GM19025 (cell line): ENCODE measurements at regions not wholly inside any gene's neighbourhood (a gene's known extent, or its start where the extent isn't known, plus 50 kb on each side); places are given as distances from the start of the nearest gene placed in this dataset.

Experiments
- ATAC-seq: cut with Tn5 transposase; IDR thresholded peaks from one replicate; pipeline ENCODE4 v1.9.1; 2021; ENCODE audit warnings: mild to moderate bottlenecking, low read depth, moderate library complexity; ENCODE audit not compliant: unreplicated experiment

- no peak for ATAC-seq
Measured at GRCh38 chr2:150606380-150607060, 119.1 kb upstream of the RND3 start.

GRCh38 chr2:150605664-150606063 lies 118.2 kb upstream of the RND3 start:
- no peak for ATAC-seq

- ATAC-seq, result no peak
Measured at GRCh38 chr2:150601280-150602038, 114.0 kb upstream of the RND3 start.

- no peak for ATAC-seq
Measured at GRCh38 chr2:150599889-150600288, 112.4 kb upstream of the RND3 start.

GRCh38 chr2:150598383-150598782 lies 110.9 kb upstream of the RND3 start:
- no peak for ATAC-seq

- ATAC-seq, result no peak
Measured at GRCh38 chr2:150595803-150596470, 108.5 kb upstream of the RND3 start.

GRCh38 chr2:150594299-150594698 lies 106.8 kb upstream of the RND3 start:
- no peak for ATAC-seq

GRCh38 chr2:150591496-150592285 lies 104.2 kb upstream of the RND3 start:
- ATAC-seq, result no peak

- no peak for ATAC-seq
Measured at GRCh38 chr2:150589681-150590080, 102.2 kb upstream of the RND3 start.

GRCh38 chr2:150588506-150588870 lies 101.0 kb upstream of the RND3 start:
- no peak for ATAC-seq

GRCh38 chr2:150587547-150588505 lies 100.4 kb upstream of the RND3 start:
- no peak for ATAC-seq

GRCh38 chr2:150586858-150587257 lies 99.4 kb upstream of the RND3 start:
- no peak for ATAC-seq

- no peak for ATAC-seq
Measured at GRCh38 chr2:150585221-150585971, 97.9 kb upstream of the RND3 start.

GRCh38 chr2:150584081-150584480 lies 96.6 kb upstream of the RND3 start:
- ATAC-seq, result no peak

- ATAC-seq, result no peak
Measured at GRCh38 chr2:150581717-150582472, 94.4 kb upstream of the RND3 start.

GRCh38 chr2:150578481-150578880 lies 91.0 kb upstream of the RND3 start:
- no peak for ATAC-seq

- no peak for ATAC-seq
Measured at GRCh38 chr2:150575861-150576260, 88.4 kb upstream of the RND3 start.

GRCh38 chr2:150572961-150573395 lies 85.5 kb upstream of the RND3 start:
- ATAC-seq, result peak; percentile 96
